Sigmoid colon (tissue), 6 donors: ENCODE measurements at regions not wholly inside any gene's neighbourhood (a gene's known extent, or its start where the extent isn't known, plus 50 kb on each side); places are given as distances from the start of the nearest gene placed in this dataset.

Experiments
- DNase-seq: peaks from one replicate; pipeline ENCODE4 v3.0.0-alpha.2; 2019
- H3K27ac ChIP-seq, 4 donors: fragments of 200-600 bp; sonication (generic); one replicate each; pipeline ENCODE4 v1.5.1; 2016 to 2019; ENCODE audit warnings: mild to moderate bottlenecking in 1 of 4
- H3K27me3 ChIP-seq, 3 donors: fragments of 200-600 bp; sonication (generic); one replicate each; pipeline ENCODE4 v1.5.1; 2019; ENCODE audit warnings: mild to moderate bottlenecking in 1 of 3
- H3K36me3 ChIP-seq, 4 donors: fragments of 200-600 bp; sonication (generic); one replicate each; pipeline ENCODE4 v1.5.1; 2016 to 2019
- H3K4me1 ChIP-seq, 4 donors: fragments of 200-600 bp; sonication (generic); one replicate each; pipeline ENCODE4 v1.5.1; 2017 to 2019
- H3K4me3 ChIP-seq, 4 donors: fragments of 200-600 bp; sonication (generic); one replicate each; pipeline ENCODE4 v1.5.1; 2017 to 2019; ENCODE audit warnings: mild to moderate bottlenecking in 2 of 4, moderate library complexity in 1 of 4
- H3K9me3 ChIP-seq, 4 donors: fragments of 200-600 bp in 3 of 4; sonication (generic) in 3 of 4; one replicate each; pipeline versions ENCODE4 v1.5.1 to v1.6.1; 2013 to 2019
- CTCF ChIP-seq, 4 experiments: fragments of 450-650 bp in 3 of 4; fragments of 200-600 bp in 1 of 4; IDR thresholded peaks; one replicate each; pipeline ENCODE4 v1.5.1; 2016 to 2019; ENCODE audit warnings: antibody characterized with exemption in 4 of 4, mild to moderate bottlenecking in 3 of 4, moderate library complexity in 2 of 4
- EP300 ChIP-seq, 4 donors: sonication (generic); formaldehyde crosslinking; IDR thresholded peaks; one replicate each; pipeline ENCODE4 v1.6.1; 2017; ENCODE audit warnings: antibody characterized with exemption in 4 of 4
- POLR2A ChIP-seq, 2 donors: fragments of 450-650 bp; IDR thresholded peaks; one replicate each; pipeline ENCODE4 v1.6.1; 2016; ENCODE audit warnings: antibody characterized with exemption in 2 of 2, mild to moderate bottlenecking in 2 of 2, moderate library complexity in 2 of 2
- POLR2AphosphoS5 ChIP-seq, 4 donors: sonication (generic); formaldehyde crosslinking; IDR thresholded peaks; one replicate each; pipeline ENCODE4 v1.6.1; 2017; ENCODE audit warnings: antibody characterized with exemption in 4 of 4
- WGBS, 2 donors: extraction: QIAGEN DNeasy Blood & Tissue Kit; methylation state at CpG; one replicate each; pipeline ENCODE4 v1.1.7; 2013; 5-methylcytosine and 5-hydroxymethylcytosine counted together
- intact Hi-C: fragments of 100-400 bp; cut with DNase I; formaldehyde crosslinking; loops from one replicate; pipeline ENCODE4 v1.15.1; 2023
- donor health status: healthy with polysubstance abuse.
- donor health status: healthy.

- intact Hi-C loops, result no loop called here
- no peaks in the 10 kb centered on the region for H3K9me3 ChIP-seq
- 64 to 92% methylated on average over 7 of the region's 7 CpGs for WGBS, 2 donors
Measured at GRCh38 chr12:46487567-46488131, 115.1 kb upstream of the SLC38A2 start.

GRCh38 chr12:46486588-46486987 lies 114.0 kb upstream of the SLC38A2 start:
- H3K27ac ChIP-seq, result no peak overlapping the region
- no peak for DNase-seq
- no peaks in the 10 kb centered on the region for H3K27me3 ChIP-seq
- H3K36me3 ChIP-seq, result no peaks in the 10 kb centered on the region
- intact Hi-C loops, result no loop called here
- no peak overlapping the region for H3K4me3 ChIP-seq
- no peaks in the 10 kb centered on the region for H3K9me3 ChIP-seq
- peaks cover 0 to 23% (median 20%) of the 10 kb centered on the region in 4 donors for H3K4me1 ChIP-seq
- TF ChIP-seq CTCF (IDR thresholded peaks at IDR 0.05), result no peak

More at GRCh38 chr12:46487567-46488131, 115.1 kb upstream of the SLC38A2 start:
- DNase-seq, result no peak
- Histone ChIP-seq H3K4me3 (no peak overlapping the region), H3K27ac (no peak overlapping the region), H3K36me3 (no peaks in the 10 kb centered on the region), H3K27me3 (no peaks in the 10 kb centered on the region), H3K4me1 (peaks cover 0 to 33% (median 26%) of the 10 kb centered on the region in 4 donors)
- TF ChIP-seq CTCF (IDR thresholded peaks at IDR 0.05) (no peak), POLR2AphosphoS5 (IDR thresholded peaks at IDR 0.05) (no peak), POLR2A (IDR thresholded peaks at IDR 0.05) (no peak), EP300 (IDR thresholded peaks at IDR 0.05) (no peak)

GRCh38 chr12:46485853-46486252 lies 113.3 kb upstream of the SLC38A2 start:
- peaks cover 0 to 17% (median 16%) of the 10 kb centered on the region in 4 donors for H3K4me1 ChIP-seq
- H3K9me3 ChIP-seq, result no peaks in the 10 kb centered on the region
- intact Hi-C loops, result no loop called here
- no peak overlapping the region for H3K4me3 ChIP-seq
- H3K27me3 ChIP-seq, result no peaks in the 10 kb centered on the region
- no peak overlapping the region for H3K27ac ChIP-seq
- no peak for DNase-seq
- no peaks in the 10 kb centered on the region for H3K36me3 ChIP-seq
- TF ChIP-seq POLR2A (IDR thresholded peaks at IDR 0.05) (no peak), EP300 (IDR thresholded peaks at IDR 0.05) (no peak), CTCF (IDR thresholded peaks at IDR 0.05) (no peak), POLR2AphosphoS5 (IDR thresholded peaks at IDR 0.05) (no peak)
- 95 to 98% methylated on average over 5 of the region's 5 CpGs for WGBS, 2 donors

- intact Hi-C loops, result no loop called here
- TF ChIP-seq EP300 (IDR thresholded peaks at IDR 0.05) (no peak), POLR2AphosphoS5 (IDR thresholded peaks at IDR 0.05) (no peak), CTCF (IDR thresholded peaks at IDR 0.05) (no peak), POLR2A (IDR thresholded peaks at IDR 0.05) (no peak)
- H3K36me3 ChIP-seq, result no peaks in the 10 kb centered on the region
- H3K27me3 ChIP-seq, result no peaks in the 10 kb centered on the region
- DNase-seq, result no peak
- H3K27ac ChIP-seq, result no peak overlapping the region
- WGBS, 2 donors, result 89 to 92% methylated on average over 6 of the region's 6 CpGs
- no peaks in the 10 kb centered on the region for H3K9me3 ChIP-seq
- no peak overlapping the region for H3K4me3 ChIP-seq
- peaks cover 0 to 4% (median 2%) of the 10 kb centered on the region in 4 donors for H3K4me1 ChIP-seq
Measured at GRCh38 chr12:46484396-46485061, 112.0 kb upstream of the SLC38A2 start.
